ENCODE measurements at regions not wholly inside any gene's neighbourhood (a gene's known extent, or its start where the extent isn't known, plus 50 kb on each side); places are given as distances from the start of the nearest gene placed in this dataset.
"Not testable (repeated sequence)": the region's sequence is repeated elsewhere in the genome, so short reads cannot be mapped to it uniquely, and the experiment has no call there.

DNA sequence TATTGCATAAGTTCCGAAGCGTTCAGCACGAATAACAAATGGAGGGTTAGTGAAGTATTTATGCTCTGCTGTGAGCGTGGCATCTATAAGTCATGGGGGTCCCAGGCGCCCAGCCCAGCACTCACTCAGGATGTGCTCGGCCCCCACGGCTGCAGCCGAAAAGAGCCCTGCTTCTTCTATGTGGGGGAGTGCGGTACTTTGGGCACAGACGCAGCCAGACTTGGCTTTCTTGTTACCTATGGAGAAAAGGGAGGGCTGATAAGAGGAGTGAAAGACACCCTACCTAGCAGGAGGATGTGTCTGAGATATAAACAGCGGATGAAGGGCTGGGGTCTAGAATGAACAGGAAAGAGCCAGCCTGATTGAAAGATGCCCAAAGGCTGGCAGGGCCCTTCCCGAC is 51.4 kb downstream of the MRPL36 start:
- DNase-seq (ENCODE audit: low spot score) = no peak

DNA sequence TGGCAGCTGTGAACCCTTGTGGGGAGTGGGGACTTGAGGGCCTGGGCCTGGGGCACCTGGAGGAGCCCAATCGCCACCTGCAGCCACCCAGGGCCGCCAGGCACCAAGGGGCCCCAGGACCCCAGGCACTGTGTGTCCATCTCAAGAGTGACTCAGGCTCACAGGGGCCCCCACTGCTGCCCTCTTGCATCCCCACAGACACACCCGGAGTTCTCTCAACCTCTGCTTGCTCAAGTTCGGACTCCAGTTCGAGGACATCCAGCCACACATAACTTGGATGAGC is 51.9 kb downstream of the MRPL36 start:
- DNase-seq (ENCODE audit: low spot score) = no peak

DNA sequence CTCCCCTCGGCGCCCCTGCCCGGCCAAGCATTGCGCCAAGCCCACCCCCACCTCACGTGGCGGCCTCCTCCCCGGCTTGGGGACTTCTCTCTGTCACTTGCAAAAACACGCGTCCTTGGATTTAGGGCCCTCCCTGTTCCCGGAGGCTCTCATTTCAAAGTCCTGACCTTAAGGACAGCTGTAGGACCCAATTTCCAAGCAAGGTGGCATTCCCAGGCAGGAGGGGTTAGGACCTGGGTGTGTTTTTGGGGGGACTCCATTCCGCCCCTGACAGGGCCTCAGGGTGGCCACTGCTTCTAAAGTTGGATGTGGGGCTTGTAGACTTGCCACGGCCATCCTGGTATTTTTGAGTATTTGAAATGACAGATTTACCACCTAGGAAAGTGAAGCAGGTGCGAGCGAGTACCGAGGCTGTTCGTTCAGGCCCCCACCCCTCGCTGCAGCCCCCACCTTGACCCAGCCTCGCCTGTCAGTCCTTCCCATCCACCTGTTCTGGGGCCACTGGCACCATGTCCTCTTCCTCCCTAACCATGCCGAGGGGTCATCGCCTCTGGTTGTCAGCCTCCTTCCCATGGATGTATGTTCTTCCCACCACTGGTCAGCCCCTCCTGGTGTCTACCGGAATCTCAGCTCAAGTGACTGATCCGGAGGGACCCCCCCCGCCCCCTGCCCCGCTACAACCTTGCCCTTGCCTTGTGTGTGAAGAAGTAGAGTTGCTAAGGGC is 52.4 kb downstream of the MRPL36 start:
- DNase-seq (ENCODE audit: low spot score) = no peak

DNA sequence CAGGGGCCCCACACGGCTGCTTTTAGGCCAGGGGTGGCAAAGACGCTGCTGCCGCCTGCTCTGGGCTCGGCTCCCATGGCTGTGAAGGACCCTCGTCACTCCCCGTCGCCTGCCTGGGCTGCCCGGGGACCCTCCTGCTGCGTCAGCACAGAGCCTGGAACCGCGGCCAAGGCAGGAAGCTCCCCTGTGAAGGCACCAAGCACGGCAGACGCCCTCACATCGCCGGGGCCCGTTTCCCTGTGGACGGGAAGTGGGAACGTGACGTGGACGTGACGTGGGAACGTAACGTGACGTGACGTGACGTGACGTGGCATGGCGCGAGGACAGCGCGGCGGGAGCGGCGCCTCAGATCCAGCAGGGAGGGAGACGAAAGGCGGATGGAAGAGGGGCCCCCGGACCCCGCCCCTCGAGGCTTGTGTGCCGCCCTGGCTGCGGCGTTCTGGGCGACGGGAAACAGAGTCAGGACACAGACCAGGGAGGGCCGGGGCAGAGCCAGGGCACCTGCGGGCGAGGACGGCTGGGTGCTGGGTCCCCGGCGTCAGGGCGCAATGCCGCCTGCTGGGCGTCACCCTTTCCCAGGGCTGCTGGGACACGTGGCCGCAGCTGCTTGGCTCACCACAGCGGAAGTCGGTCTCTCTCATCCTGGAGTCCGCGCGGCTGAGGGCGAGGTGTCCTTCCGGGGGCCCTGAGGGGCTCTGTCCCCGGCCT is 53.1 kb downstream of the MRPL36 start:
- no peak for DNase-seq (ENCODE audit: low spot score)

- no peak for DNase-seq (ENCODE audit: low spot score)
These were observed 53.8 kb downstream of the MRPL36 start for GRCh38 chr5:1745796-1746370.

DNA sequence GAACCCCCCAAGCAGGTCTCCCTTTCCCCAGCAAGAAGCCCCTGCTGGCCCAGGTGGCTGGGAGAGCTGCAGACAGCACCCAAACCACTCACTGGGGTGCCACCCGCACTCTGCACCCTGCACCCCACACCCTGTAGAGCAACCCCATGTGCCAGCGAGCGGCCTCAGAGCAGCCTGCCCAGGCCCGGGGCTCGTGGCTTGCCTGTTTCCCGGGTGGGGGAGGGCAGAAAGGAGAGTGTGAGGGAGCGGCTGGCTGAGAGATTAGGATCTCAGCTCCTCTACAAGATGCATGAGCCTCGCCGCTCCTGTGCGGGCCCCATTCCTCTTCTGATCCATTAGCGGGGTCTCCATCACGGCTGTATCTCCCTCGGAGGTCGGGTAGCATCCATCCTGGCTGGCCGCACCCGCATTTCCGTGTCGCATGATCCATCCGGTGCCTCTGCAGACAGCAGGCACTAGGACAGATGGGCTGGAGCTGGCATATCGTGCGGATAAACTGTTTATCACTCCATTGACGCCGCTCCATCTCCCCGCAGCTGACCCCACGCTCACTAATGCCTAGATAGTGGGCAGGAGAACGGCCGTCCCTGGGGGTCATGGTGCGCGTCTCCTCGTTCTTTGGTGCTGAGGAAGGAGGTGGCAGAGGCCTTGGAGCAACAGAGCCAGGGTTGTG is 54.4 kb downstream of the MRPL36 start:
- no peak for DNase-seq (ENCODE audit: low spot score)

DNA sequence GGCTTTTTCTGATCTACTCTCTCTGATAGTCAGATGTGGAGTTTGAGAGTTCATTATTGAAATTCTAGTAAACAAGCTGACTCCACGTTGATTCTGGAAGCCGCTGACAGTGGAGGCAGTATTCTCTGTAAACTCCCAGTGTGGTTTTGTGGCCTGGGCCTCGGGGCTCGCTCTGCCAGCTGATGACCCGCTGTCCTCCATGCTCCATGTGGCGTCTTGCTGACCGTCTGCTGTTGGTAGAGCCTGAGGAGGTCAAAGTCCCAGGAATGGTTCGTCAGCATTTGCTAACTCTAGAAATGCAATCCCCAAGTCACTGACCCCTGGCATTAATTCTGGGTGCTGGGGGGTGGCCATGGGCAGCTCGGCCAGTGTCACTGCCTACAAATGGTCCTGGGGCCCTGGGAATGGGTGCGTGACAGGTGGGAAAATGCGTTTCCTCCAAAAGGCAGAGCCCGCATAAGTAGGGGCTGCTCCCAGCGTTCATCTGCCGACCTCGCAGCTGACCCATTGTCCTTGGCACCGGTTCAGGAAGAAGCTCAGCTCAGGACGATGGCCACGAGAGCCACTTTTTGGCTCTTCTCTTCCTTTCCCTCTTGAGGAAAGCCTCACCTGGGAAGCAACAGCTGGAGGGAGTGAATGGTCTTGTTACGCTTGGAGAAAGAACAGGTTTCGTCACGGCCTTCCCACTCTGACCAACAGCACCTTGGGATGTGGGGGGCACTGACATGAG is 55.1 kb downstream of the MRPL36 start:
- no peak for DNase-seq (ENCODE audit: low spot score)

DNA sequence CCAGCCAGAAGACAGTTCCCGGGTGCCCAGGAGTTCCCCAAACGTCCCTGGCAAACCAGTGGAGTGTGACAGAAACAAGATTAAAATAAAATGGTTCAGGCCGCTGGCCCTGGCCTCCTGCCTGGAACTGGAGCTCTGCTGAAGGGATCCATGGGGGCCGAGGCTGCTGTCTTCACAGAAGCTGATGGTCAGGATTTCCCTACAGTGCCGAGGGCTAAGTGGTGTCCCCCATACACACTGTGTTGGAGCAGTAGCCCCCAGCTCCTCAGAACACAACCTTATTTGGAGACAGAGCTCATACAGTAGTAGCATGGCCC is 55.9 kb downstream of the MRPL36 start:
- no peak for DNase-seq (ENCODE audit: low spot score)

GRCh38 chr5:1743061-1743768 is 56.4 kb downstream of the MRPL36 start:
- no peak for DNase-seq (ENCODE audit: low spot score)

DNA sequence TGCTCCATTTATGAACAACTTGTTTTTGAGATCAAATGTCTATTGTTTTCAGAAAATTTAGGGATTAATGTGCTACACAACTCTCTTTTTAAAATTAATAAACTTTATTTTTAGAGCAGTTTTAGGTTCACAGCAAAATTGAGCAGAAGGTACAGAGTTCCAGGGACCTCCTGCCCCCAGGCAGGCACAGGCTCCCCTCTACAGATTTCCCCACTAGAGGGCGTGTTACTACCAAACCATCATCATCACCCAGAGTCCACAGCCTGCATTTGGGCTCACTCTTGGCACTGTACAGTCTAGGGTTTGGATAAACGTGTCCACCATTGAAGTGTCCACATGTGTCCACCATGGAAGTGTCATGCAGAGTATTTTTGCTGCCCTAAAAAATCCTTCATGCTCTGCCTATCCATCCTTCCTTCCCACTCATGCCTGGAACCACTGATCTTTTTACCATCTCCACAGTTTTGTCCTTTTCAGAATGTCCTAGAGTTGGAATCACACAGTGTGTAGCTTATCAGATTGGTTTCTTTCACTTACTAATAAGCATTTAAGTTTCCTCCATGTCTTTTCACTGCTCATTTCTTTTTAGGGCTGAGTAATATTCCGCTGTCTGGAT is 61.7 kb downstream of the MRPL36 start:
- no peak for DNase-seq (ENCODE audit: low spot score)

GRCh38 chr5:1736889-1737711 is 62.5 kb downstream of the MRPL36 start:
- no peak for DNase-seq (ENCODE audit: low spot score)

DNA sequence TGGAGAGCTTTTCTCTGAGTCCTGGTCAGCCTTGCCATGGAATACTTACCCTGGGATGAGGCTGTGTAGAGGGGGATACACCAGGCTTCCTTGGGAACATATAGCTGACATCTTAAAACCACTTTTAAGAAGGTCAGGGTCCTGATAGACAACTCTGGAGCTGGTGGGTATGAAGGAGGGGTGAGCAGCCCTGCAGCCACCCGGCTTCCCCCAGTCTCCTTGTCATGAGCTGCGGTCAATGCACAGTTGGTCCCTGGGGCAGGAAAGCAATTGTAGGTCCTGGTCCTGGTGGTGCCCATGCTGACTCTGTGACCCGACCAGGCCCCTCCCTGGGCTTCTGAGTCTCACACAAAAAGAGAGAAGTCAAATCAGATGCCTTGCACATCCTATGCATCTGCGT is 63.6 kb downstream of the MRPL36 start:
- DNase-seq (ENCODE audit: low spot score) = no peak

GRCh38 chr5:1735320-1735970 is 64.2 kb downstream of the MRPL36 start:
- DNase-seq (ENCODE audit: low spot score) = no peak

- DNase-seq (ENCODE audit: low spot score) = no peak
These were observed 64.7 kb downstream of the MRPL36 start for GRCh38 chr5:1734908-1735289.

- no peak for DNase-seq (ENCODE audit: low spot score)
These were observed 65.2 kb downstream of the MRPL36 start for GRCh38 chr5:1734271-1734907.

DNA sequence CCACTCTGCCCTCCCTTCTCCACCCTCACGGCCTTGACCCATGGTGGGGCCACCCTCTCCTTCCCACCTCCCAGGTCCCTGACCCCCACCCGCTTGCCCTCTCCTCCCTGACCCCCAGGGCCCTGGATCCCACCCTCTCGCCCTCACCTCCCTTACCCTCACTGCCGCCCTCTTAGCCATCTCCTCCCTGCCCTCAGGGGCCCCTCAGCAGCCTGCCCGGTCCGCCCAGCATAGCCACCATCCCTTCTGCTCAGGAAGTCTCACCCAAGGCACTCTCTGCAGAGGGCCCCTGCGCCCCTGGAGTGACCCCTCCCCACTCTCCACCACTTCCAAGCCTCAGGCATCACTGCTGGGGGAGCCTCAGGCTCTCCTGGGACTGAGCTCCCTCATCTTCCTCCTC is 66.3 kb downstream of the MRPL36 start:
- no peak for DNase-seq (ENCODE audit: low spot score)

DNA sequence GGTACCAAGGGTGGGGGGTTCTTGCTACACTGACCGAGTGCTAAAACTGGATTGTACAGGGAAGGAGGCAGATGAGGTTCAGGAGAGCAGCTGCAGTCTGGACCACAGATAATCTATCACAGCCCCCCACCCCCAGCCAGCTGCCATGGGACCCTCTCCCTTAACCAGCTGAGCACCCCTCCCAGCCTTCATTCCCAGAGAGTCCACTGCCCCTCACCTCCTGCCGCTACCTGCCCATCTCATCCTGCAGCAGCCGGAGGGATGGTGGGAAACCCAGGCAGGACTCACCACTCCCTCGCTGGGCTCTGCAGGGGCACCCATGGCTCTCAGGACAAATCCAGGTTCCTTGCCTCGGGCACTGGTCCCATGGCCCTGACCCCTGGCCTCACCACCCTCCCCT is 66.7 kb downstream of the MRPL36 start:
- DNase-seq (ENCODE audit: low spot score) = no peak

DNA sequence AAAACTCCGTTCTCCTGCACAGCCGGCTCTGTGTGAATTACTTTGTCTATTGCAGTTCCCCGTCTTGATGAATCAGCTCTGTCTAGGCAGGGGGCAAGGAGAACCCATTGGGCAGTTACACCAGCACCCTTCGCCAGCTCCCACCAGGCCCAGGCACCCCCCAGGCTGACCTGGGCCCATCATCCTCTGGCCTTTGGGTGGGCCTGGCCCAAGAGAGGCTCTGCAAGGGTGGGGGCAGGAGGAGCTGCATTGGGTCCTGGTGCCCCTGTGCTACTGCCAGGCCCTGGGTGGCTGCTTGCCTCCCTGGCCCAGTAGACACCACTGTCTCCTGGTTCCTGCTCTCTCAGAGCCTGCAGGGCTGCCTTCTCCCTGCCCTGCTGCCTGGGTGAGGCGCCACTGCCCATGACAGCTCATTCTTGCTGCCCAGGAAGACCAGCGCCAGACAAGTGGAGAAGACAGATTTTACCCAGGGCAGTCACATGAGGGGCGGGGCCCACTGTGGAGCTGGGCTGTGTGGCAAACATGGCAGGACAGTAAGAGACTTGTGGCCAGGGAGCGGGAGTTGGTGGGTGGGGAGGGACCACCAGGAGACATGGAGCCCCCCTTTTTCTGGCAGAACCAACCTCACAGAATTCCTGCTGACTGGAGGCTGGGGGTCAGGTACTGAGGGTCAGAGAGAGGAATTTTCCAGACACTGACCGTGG is 67.2 kb downstream of the MRPL36 start:
- no peak for DNase-seq (ENCODE audit: low spot score)

DNA sequence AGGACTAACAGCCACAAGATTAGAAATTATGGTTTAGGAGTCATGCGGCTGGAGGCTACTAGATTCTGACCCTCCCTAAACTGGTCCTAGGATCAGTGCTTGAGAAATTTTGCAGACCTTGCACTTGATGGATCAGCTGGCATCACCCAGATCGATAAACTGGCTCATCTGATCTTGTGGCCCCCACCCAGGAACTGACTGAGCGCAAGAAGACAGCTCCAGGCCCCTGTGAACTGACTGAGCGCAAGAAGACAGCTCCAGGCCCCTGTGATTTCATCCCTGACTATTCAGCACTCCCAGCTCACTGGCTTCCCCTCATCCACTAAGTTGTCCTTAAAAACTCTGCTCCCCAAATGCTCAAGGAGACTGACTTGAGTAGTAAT is 67.8 kb downstream of the MRPL36 start:
- not testable (repeated sequence) for DNase-seq (ENCODE audit: low spot score)

Data from LoVo (cell line).